PC-9 (cell line): ENCODE measurements at regions not wholly inside any gene's neighbourhood (a gene's known extent, or its start where the extent isn't known, plus 50 kb on each side); places are given as distances from the start of the nearest gene placed in this dataset.

Experiments used
- BruUV-seq: library from RNA; stranded (reverse); fragments of 400-500 nt; replicated peaks from 2 replicates; lab custom pipeline; 2021; lab: Mats Ljungman, UMichigan
- CTCF ChIA-PET: fragments of 300-600 bp; sonication (Branson Sonifier 250); formaldehyde crosslinking; loops from one replicate; lab custom pipeline; 2022; ENCODE audit warnings: antibody characterized with exemption; lab: Charles Lee
- POLR2A ChIA-PET: fragments of 300-600 bp; sonication (Branson Sonifier 250); formaldehyde crosslinking; loops from one replicate; lab custom pipeline; 2022; ENCODE audit warnings: antibody characterized with exemption; ENCODE audit not compliant: unreplicated experiment; lab: Charles Lee
- DNase-seq, 2 experiments: peaks; one replicate each; pipeline versions ENCODE4 v3.0.0 to v3.0.0-alpha.2; 2015 to 2022; ENCODE audit warnings: mixed read lengths in 1 of 2
- H2AFZ ChIP-seq: fragments of 200-600 bp; sonication (generic); 2 replicates; pipeline ENCODE4 v1.8.1; 2017; ENCODE audit warnings: antibody characterized with exemption
- H3F3A ChIP-seq: fragments of 200-600 bp; sonication (generic); 2 replicates; pipeline ENCODE4 v1.8.1; 2017; ENCODE audit warnings: antibody characterized with exemption, mild to moderate bottlenecking, low read depth; ENCODE audit not compliant: insufficient read depth
- H3K27ac ChIP-seq: fragments of 200-600 bp; sonication (generic); 2 replicates; pipeline ENCODE4 v1.6.1; 2016; ENCODE audit warnings: mixed run types
- H3K27me3 ChIP-seq: fragments of 200-600 bp; sonication (generic); 2 replicates; pipeline ENCODE4 v1.6.1; 2016; ENCODE audit warnings: low read depth, mixed run types; ENCODE audit not compliant: insufficient read depth
- H3K36me3 ChIP-seq: fragments of 200-600 bp; sonication (generic); 2 replicates; pipeline ENCODE4 v1.6.1; 2016; ENCODE audit warnings: low read depth, mixed run types
- H3K4me1 ChIP-seq: fragments of 200-600 bp; sonication (generic); replicated peaks from 2 replicates; pipeline ENCODE4 v1.6.1; 2016; ENCODE audit warnings: mixed run types; ENCODE audit not compliant: insufficient read depth
- H3K4me2 ChIP-seq: fragments of 200-600 bp; sonication (generic); 2 replicates; pipeline ENCODE4 v1.6.1; 2017; ENCODE audit warnings: mixed run types
- H3K4me3 ChIP-seq: fragments of 200-600 bp; sonication (generic); 2 replicates; pipeline ENCODE4 v1.6.1; 2016; ENCODE audit warnings: mixed run types
- H3K79me2 ChIP-seq: fragments of 200-600 bp; sonication (generic); 2 replicates; pipeline ENCODE4 v1.6.1; 2017; ENCODE audit warnings: low read depth, mixed run types
- H3K9me2 ChIP-seq: fragments of 200-600 bp; sonication (generic); 2 replicates; pipeline ENCODE4 v1.8.1; 2017; ENCODE audit warnings: mild to moderate bottlenecking; ENCODE audit not compliant: insufficient read depth
- H3K9me3 ChIP-seq: fragments of 200-600 bp; sonication (generic); 2 replicates; pipeline ENCODE4 v1.8.1; 2016; ENCODE audit warnings: low read depth; ENCODE audit not compliant: insufficient read depth
- H4K20me1 ChIP-seq: fragments of 200-600 bp; sonication (generic); 2 replicates; pipeline ENCODE4 v1.8.1; 2017; ENCODE audit not compliant: insufficient read depth
- EZH2 ChIP-seq: fragments of 200-600 bp; sonication (generic); IDR thresholded peaks from 2 replicates; pipeline ENCODE4 v1.8.0; 2017; ENCODE audit warnings: antibody characterized with exemption, low read depth
- intact Hi-C: fragments of 100-400 bp; cut with micrococcal nuclease; formaldehyde crosslinking; loops from one replicate; pipeline ENCODE4 v1.10.0; 2022; ENCODE audit not compliant: unreplicated experiment
- TF ChIP-seq, protein P1 (sequence below): fragments of 200-600 bp; sonication (generic); conservative IDR thresholded peaks from 2 replicates; pipeline ENCODE4 v1.6.1; 2017; ENCODE audit warnings: mixed run types, antibody characterized with exemption, mild to moderate bottlenecking, moderate library complexity

DNA sequence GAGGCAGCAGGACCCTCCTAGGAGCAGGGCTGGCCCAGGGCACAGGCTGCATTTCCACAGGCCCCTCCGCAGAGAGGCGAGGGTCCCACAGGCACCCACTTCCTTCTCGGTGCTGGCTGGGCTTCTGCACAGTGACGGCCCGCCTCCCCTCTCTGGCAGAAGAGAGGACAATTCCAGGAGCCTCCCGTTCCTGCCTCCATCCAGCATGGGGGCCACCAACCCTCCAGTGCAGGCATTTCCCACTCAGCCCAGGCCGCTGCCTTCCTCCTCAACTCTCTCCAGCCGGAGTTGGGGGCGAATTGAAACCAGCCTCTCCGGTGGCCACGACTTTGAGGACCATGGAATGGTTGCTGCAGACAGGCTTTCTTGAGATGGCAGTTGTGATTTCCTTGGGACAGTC lies 125.0 kb upstream of the PPP2R2D start:
- Histone ChIP-seq H3K27ac (no peak overlapping the region), H3K9me3 (no peaks in the 10 kb centered on the region), H2AFZ (no peak overlapping the region), H3F3A (no peaks in the 10 kb centered on the region), H3K27me3 (peaks cover 65% of the 10 kb centered on the region), H3K4me2 (no peak overlapping the region), H3K79me2 (no peaks in the 10 kb centered on the region), H3K4me1 (no peaks in the 10 kb centered on the region), H4K20me1 (no peaks in the 10 kb centered on the region), H3K36me3 (no peaks in the 10 kb centered on the region), H3K9me2 (no peaks in the 10 kb centered on the region), H3K4me3 (no peak overlapping the region)
- no TSS peak for BruUV-seq
- CTCF ChIA-PET, result no interaction called here
- no peak for DNase-seq
- intact Hi-C loops, result no loop called here
- TF ChIP-seq, protein P1, sequence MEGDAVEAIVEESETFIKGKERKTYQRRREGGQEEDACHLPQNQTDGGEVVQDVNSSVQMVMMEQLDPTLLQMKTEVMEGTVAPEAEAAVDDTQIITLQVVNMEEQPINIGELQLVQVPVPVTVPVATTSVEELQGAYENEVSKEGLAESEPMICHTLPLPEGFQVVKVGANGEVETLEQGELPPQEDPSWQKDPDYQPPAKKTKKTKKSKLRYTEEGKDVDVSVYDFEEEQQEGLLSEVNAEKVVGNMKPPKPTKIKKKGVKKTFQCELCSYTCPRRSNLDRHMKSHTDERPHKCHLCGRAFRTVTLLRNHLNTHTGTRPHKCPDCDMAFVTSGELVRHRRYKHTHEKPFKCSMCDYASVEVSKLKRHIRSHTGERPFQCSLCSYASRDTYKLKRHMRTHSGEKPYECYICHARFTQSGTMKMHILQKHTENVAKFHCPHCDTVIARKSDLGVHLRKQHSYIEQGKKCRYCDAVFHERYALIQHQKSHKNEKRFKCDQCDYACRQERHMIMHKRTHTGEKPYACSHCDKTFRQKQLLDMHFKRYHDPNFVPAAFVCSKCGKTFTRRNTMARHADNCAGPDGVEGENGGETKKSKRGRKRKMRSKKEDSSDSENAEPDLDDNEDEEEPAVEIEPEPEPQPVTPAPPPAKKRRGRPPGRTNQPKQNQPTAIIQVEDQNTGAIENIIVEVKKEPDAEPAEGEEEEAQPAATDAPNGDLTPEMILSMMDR, result no peak
- TF ChIP-seq EZH2, result no peak
- POLR2A ChIA-PET, result no interaction called here

DNA sequence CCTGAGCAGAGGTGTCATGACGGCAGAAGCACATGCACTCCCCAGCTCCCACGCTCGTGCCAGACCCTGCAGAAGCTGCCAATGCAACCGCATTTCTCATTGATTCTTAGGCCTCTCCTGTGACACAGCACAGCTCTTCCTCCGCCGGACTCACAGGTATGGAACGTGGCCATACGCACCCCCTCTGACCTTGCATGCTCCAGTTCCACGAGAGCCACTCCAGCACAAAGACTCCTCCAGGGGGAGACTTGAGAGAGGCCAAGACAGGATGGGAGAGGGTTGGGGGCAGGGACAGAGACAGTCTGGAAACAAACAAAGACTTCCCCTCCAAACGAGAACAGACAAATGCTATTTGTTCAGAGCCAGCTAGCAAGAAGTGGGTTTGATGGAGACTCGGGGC lies 124.3 kb upstream of the PPP2R2D start:
- H3K4me1 ChIP-seq, result no peaks in the 10 kb centered on the region
- H3K36me3 ChIP-seq, result no peaks in the 10 kb centered on the region
- TF ChIP-seq EZH2, result no peak
- TF ChIP-seq, protein P1, result no peak
- peaks cover 60% of the 10 kb centered on the region for H3K27me3 ChIP-seq
- H2AFZ ChIP-seq, result no peak overlapping the region
- no peaks in the 10 kb centered on the region for H3K79me2 ChIP-seq
- no peak overlapping the region for H3K4me2 ChIP-seq
- H4K20me1 ChIP-seq, result no peaks in the 10 kb centered on the region
- no peaks in the 10 kb centered on the region for H3K9me3 ChIP-seq
- intact Hi-C loops, result no loop called here
- no peak overlapping the region for H3K4me3 ChIP-seq
- no peaks in the 10 kb centered on the region for H3K9me2 ChIP-seq
- DNase-seq, result no peak
- no TSS peak for BruUV-seq
- ChIA-PET POLR2A (no interaction called here), CTCF (no interaction called here)
- no peaks in the 10 kb centered on the region for H3F3A ChIP-seq
- no peak overlapping the region for H3K27ac ChIP-seq

GRCh38 chr10:131777162-131777561 lies 123.6 kb upstream of the PPP2R2D start:
- H3F3A ChIP-seq, result no peaks in the 10 kb centered on the region
- H3K4me1 ChIP-seq, result no peaks in the 10 kb centered on the region
- H3K27ac ChIP-seq, result no peak overlapping the region
- no peaks in the 10 kb centered on the region for H3K9me2 ChIP-seq
- H3K79me2 ChIP-seq, result no peaks in the 10 kb centered on the region
- H3K4me2 ChIP-seq, result no peak overlapping the region
- no peak overlapping the region for H3K4me3 ChIP-seq
- no peaks in the 10 kb centered on the region for H3K36me3 ChIP-seq
- H4K20me1 ChIP-seq, result no peaks in the 10 kb centered on the region
- intact Hi-C loops, result no loop called here
- ChIA-PET CTCF (no interaction called here), POLR2A (no interaction called here)
- DNase-seq, result no peak
- no peak overlapping the region for H2AFZ ChIP-seq
- H3K9me3 ChIP-seq, result no peaks in the 10 kb centered on the region
- BruUV-seq, result no TSS peak
- no peak for TF ChIP-seq EZH2
- TF ChIP-seq, protein P1, result no peak
- peaks cover 54% of the 10 kb centered on the region for H3K27me3 ChIP-seq
